HCT116 (cell line): ENCODE measurements at regions not wholly inside any gene's neighbourhood (a gene's known extent, or its start where the extent isn't known, plus 50 kb on each side); places are given as distances from the start of the nearest gene placed in this dataset.

ENCODE experiments used
- ATAC-seq: fragments of 200-7000 bp; cut with Tn5 transposase; 2 replicates; pipeline ENCODE4 v1.9.1; 2020; ENCODE audit warnings: mild to moderate bottlenecking, moderate library complexity
- BruUV-seq: library from RNA; stranded (reverse); fragments of 400-500 nt; replicated peaks from 2 replicates; lab custom pipeline; 2021; lab: Mats Ljungman, UMichigan
- CTCF ChIA-PET: fragments of 300-600 bp; sonication (Branson Sonifier 250); formaldehyde crosslinking; loops from one replicate; lab custom pipeline; 2021; ENCODE audit warnings: antibody characterized with exemption; lab: Charles Lee
- POLR2A ChIA-PET: fragments of 300-600, 350-600 bp; sonication (Branson Sonifier 250); formaldehyde crosslinking; loops from one replicate; lab custom pipeline; 2021; ENCODE audit warnings: antibody characterized with exemption; lab: Charles Lee
- RAD21 ChIA-PET, 2 experiments: fragments of 300-600 bp; sonication (Branson Sonifier 250); formaldehyde crosslinking; loops; one replicate each; lab custom pipeline; 2023; ENCODE audit warnings: low total read pairs in 2 of 2; ENCODE audit not compliant: uncharacterized antibody in 2 of 2, unreplicated experiment in 2 of 2, low non-redundant PET in 1 of 2; lab: Charles Lee
- DNase-seq: peaks from one replicate; pipeline ENCODE4 v3.0.0-alpha.2; 2010; ENCODE audit warnings: low read depth, low spot score
- H2AFZ ChIP-seq: fragments of 200-600 bp; shearing (Covaris generic), sonication (generic); 2 replicates; pipeline ENCODE4 v1.6.1; 2017; ENCODE audit warnings: low read depth, mixed run types, mixed read lengths, antibody characterized with exemption, low read length; ENCODE audit not compliant: poor library complexity, severe bottlenecking
- H3K27ac ChIP-seq: 2 replicates; pipeline ENCODE4 v1.5.1; 2012; ENCODE audit warnings: low read depth, low read length
- H3K27me3 ChIP-seq: fragments of 200-600 bp; sonication (generic); 2 replicates; pipeline ENCODE4 v1.6.1; 2016; ENCODE audit warnings: mixed run types, low read length, mixed read lengths; ENCODE audit not compliant: insufficient read depth
- H3K36me3 ChIP-seq, 2 experiments: fragments of 200-500 bp in 1 of 2; fragments of 200-600 bp in 1 of 2; sonication (Bioruptor generic) in 1 of 2; sonication (generic) in 1 of 2; 2 replicates each; pipeline versions ENCODE4 v1.5.1 to v1.6.1; 2014 to 2016; ENCODE audit warnings: low read length in 2 of 2, inconsistent platforms in 1 of 2, mixed read lengths in 1 of 2, mixed run types in 1 of 2; ENCODE audit not compliant: insufficient read depth in 2 of 2, control insufficient read depth in 1 of 2
- H3K4me1 ChIP-seq, 2 experiments: fragments of 200-600 bp in 1 of 2; sonication (generic) in 1 of 2; 2 replicates each; pipeline versions ENCODE4 v1.5.1 to v1.6.1; 2012 to 2017; ENCODE audit warnings: low read length in 2 of 2, inconsistent platforms in 1 of 2, mild to moderate bottlenecking in 1 of 2, mixed read lengths in 1 of 2, mixed run types in 1 of 2, moderate library complexity in 1 of 2; ENCODE audit not compliant: insufficient read depth in 2 of 2, control insufficient read depth in 1 of 2
- H3K4me2 ChIP-seq: fragments of 200-600 bp; sonication (generic); 2 replicates; pipeline ENCODE4 v1.6.1; 2017; ENCODE audit warnings: mixed run types, low read length, mixed read lengths
- H3K4me3 ChIP-seq, 2 experiments: fragments of 200-600 bp in 1 of 2; sonication (generic) in 1 of 2; replicated peaks in 1 of 2; 2 replicates each; pipeline ENCODE4 v1.5.1; 2011 to 2016; ENCODE audit warnings: low read length in 2 of 2, control low read depth in 1 of 2, low read depth in 1 of 2, mild to moderate bottlenecking in 1 of 2, mixed read lengths in 1 of 2, mixed run types in 1 of 2
- H3K79me2 ChIP-seq: fragments of 200-600 bp; sonication (generic); 2 replicates; pipeline ENCODE4 v1.6.1; 2017; ENCODE audit warnings: mild to moderate bottlenecking, mixed run types, low read length, moderate library complexity, mixed read lengths; ENCODE audit not compliant: insufficient read depth
- H3K9ac ChIP-seq: fragments of 200-600 bp; sonication (generic); 2 replicates; pipeline ENCODE4 v1.6.1; 2016; ENCODE audit warnings: low read length, mixed read lengths
- H3K9me2 ChIP-seq: fragments of 200-600 bp; sonication (generic), shearing (Covaris generic); 2 replicates; pipeline ENCODE4 v1.6.1; 2017; ENCODE audit warnings: mixed run types, mild to moderate bottlenecking, moderate library complexity; ENCODE audit not compliant: insufficient read depth
- H3K9me3 ChIP-seq, 2 experiments: fragments of 200-500 bp in 1 of 2; fragments of 200-600 bp in 1 of 2; sonication (Bioruptor generic) in 1 of 2; sonication (generic) in 1 of 2; 2 replicates each; pipeline ENCODE4 v1.6.1; 2014 to 2017; ENCODE audit warnings: low read length in 2 of 2, mixed read lengths in 2 of 2, inconsistent platforms in 1 of 2, low read depth in 1 of 2, mild to moderate bottlenecking in 1 of 2, mixed run types in 1 of 2, moderate library complexity in 1 of 2; ENCODE audit not compliant: control insufficient read depth in 1 of 2, insufficient read depth in 1 of 2
- H4K20me1 ChIP-seq: fragments of 200-600 bp; sonication (generic), shearing (Covaris generic); 2 replicates; pipeline ENCODE4 v1.6.1; 2017; ENCODE audit warnings: mixed run types, mild to moderate bottlenecking, moderate library complexity; ENCODE audit not compliant: insufficient read depth
- EGR1 ChIP-seq: IDR thresholded peaks from 2 replicates; pipeline ENCODE4 v1.6.1; 2012; ENCODE audit warnings: low read depth
- ELF1 ChIP-seq: IDR thresholded peaks from 2 replicates; pipeline ENCODE4 v1.6.1; 2012; ENCODE audit warnings: low read depth, borderline replicate concordance
- EZH2 ChIP-seq: fragments of 200-600 bp; sonication (generic); IDR thresholded peaks from 2 replicates; pipeline ENCODE4 v1.6.1; 2017; ENCODE audit warnings: antibody characterized with exemption, mixed run types
- EZH2phosphoT487 ChIP-seq: fragments of 200-600 bp; IDR thresholded peaks from 2 replicates; pipeline ENCODE4 v1.6.1; 2018; ENCODE audit warnings: antibody characterized with exemption, borderline replicate concordance
- FOSL1 ChIP-seq: IDR thresholded peaks from 2 replicates; pipeline ENCODE4 v1.6.1; 2012; ENCODE audit warnings: low read depth
- JUND ChIP-seq: IDR thresholded peaks from 2 replicates; pipeline ENCODE4 v1.6.1; 2012
- POLR2A ChIP-seq: IDR thresholded peaks from 2 replicates; pipeline ENCODE4 v1.7.0; 2011; ENCODE audit warnings: borderline replicate concordance; ENCODE audit not compliant: insufficient read depth, insufficient read length; ENCODE audit errors: extremely low read depth
- POLR2AphosphoS5 ChIP-seq: IDR thresholded peaks from 2 replicates; pipeline ENCODE4 v1.6.1; 2011; ENCODE audit warnings: mild to moderate bottlenecking, low read depth, low read length, moderate library complexity
- RAD21 ChIP-seq: IDR thresholded peaks from 2 replicates; pipeline ENCODE4 v1.6.1; 2012; ENCODE audit warnings: low read depth, mild to moderate bottlenecking
- SP1 ChIP-seq: IDR thresholded peaks from 2 replicates; pipeline ENCODE4 v1.6.1; 2012; ENCODE audit warnings: low read depth
- TCF7L2 ChIP-seq: IDR thresholded peaks from 2 replicates; pipeline ENCODE4 v1.7.0; 2011; ENCODE audit warnings: borderline replicate concordance, inconsistent platforms; ENCODE audit not compliant: insufficient read depth, insufficient read length; ENCODE audit errors: extremely low read depth
- YY1 ChIP-seq: IDR thresholded peaks from 2 replicates; pipeline ENCODE4 v1.6.1; 2011; ENCODE audit warnings: low read length, low read depth, moderate library complexity, mild to moderate bottlenecking; ENCODE audit not compliant: insufficient replicate concordance; ENCODE audit errors: extremely low read depth
- ZFX ChIP-seq: fragments of 450-650 bp; IDR thresholded peaks from 2 replicates; pipeline ENCODE4 v1.6.1; 2017
- intact Hi-C: fragments of 100-400 bp; cut with micrococcal nuclease; formaldehyde crosslinking; loops from 2 replicates; pipeline ENCODE4 v1.10.0; 2022
- TF ChIP-seq, protein P1 (sequence below): IDR thresholded peaks from 2 replicates; pipeline ENCODE4 v1.6.1; 2012
- TF ChIP-seq, protein P2 (sequence below): IDR thresholded peaks from 2 replicates; pipeline ENCODE4 v1.6.1; 2011; ENCODE audit warnings: mild to moderate bottlenecking, low read length, moderate library complexity; ENCODE audit not compliant: insufficient replicate concordance; ENCODE audit errors: extremely low read depth
- TF ChIP-seq, protein P3 (sequence below): IDR thresholded peaks from 2 replicates; pipeline ENCODE4 v1.6.1; 2012
- TF ChIP-seq, protein P4 (sequence below): IDR thresholded peaks from 2 replicates; pipeline ENCODE4 v1.6.1; 2012; ENCODE audit warnings: low read depth

DNA sequence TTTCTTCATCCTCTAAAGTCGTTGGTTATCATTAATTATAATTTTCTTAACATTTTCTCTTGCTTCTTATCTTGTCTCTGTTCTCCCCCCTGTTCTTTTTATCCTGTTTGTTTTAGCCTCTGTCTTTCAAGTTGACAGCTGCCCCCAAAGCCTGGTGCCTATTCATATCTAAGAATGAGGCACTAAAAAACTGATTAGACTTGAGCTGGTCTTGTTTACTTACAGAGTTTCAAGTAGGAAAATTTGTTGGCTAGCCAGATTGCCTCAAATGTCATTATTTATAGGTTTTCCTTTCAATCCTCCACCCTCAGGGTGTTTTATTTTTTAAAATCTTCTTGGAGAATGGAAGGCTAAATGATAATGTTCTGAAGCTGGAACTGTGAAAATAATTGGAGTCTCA is 236.0 kb downstream of the UTP18 start:
- no peaks in the 10 kb centered on the region for H3K9me2 ChIP-seq
- H2AFZ ChIP-seq, result no peak overlapping the region
- H3K4me1 ChIP-seq, result no peaks in the 10 kb centered on the region
- POLR2A ChIA-PET, result no interaction called here
- H3K36me3 ChIP-seq, result no peaks in the 10 kb centered on the region
- H3K27me3 ChIP-seq, result peaks cover 26% of the 10 kb centered on the region
- no peak overlapping the region for H3K27ac ChIP-seq
- no peak overlapping the region for H3K4me2 ChIP-seq
- no peak for DNase-seq
- no peaks in the 10 kb centered on the region for H4K20me1 ChIP-seq
- CTCF ChIA-PET, result interaction anchor here (3.1 kb wide), 1 partner anchor 9 kb away, joined by 24 read pairs; no protein-coding TSS in a partner anchor
- RAD21 ChIA-PET, result no interaction called here
- H3K79me2 ChIP-seq, result no peaks in the 10 kb centered on the region
- no peaks in the 10 kb centered on the region for H3K9me3 ChIP-seq
- no peak for ATAC-seq
- no peak for TF ChIP-seq ZFX
- no peak for TF ChIP-seq EGR1
- TF ChIP-seq TCF7L2, result no peak
- TF ChIP-seq POLR2A, result no peak
- no peak for TF ChIP-seq EZH2
- no peak for TF ChIP-seq FOSL1
- TF ChIP-seq, protein P1, sequence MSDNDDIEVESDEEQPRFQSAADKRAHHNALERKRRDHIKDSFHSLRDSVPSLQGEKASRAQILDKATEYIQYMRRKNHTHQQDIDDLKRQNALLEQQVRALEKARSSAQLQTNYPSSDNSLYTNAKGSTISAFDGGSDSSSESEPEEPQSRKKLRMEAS, result no peak
- no peak for TF ChIP-seq YY1
- no peak for TF ChIP-seq ELF1
- TF ChIP-seq JUND, result no peak
- no peak for TF ChIP-seq RAD21
- TF ChIP-seq, protein P2, sequence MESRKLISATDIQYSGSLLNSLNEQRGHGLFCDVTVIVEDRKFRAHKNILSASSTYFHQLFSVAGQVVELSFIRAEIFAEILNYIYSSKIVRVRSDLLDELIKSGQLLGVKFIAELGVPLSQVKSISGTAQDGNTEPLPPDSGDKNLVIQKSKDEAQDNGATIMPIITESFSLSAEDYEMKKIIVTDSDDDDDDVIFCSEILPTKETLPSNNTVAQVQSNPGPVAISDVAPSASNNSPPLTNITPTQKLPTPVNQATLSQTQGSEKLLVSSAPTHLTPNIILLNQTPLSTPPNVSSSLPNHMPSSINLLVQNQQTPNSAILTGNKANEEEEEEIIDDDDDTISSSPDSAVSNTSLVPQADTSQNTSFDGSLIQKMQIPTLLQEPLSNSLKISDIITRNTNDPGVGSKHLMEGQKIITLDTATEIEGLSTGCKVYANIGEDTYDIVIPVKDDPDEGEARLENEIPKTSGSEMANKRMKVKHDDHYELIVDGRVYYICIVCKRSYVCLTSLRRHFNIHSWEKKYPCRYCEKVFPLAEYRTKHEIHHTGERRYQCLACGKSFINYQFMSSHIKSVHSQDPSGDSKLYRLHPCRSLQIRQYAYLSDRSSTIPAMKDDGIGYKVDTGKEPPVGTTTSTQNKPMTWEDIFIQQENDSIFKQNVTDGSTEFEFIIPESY, result no peak
- TF ChIP-seq, protein P3, sequence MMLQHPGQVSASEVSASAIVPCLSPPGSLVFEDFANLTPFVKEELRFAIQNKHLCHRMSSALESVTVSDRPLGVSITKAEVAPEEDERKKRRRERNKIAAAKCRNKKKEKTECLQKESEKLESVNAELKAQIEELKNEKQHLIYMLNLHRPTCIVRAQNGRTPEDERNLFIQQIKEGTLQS, result no peak
- TF ChIP-seq EZH2phosphoT487, result no peak
- TF ChIP-seq, protein P4, sequence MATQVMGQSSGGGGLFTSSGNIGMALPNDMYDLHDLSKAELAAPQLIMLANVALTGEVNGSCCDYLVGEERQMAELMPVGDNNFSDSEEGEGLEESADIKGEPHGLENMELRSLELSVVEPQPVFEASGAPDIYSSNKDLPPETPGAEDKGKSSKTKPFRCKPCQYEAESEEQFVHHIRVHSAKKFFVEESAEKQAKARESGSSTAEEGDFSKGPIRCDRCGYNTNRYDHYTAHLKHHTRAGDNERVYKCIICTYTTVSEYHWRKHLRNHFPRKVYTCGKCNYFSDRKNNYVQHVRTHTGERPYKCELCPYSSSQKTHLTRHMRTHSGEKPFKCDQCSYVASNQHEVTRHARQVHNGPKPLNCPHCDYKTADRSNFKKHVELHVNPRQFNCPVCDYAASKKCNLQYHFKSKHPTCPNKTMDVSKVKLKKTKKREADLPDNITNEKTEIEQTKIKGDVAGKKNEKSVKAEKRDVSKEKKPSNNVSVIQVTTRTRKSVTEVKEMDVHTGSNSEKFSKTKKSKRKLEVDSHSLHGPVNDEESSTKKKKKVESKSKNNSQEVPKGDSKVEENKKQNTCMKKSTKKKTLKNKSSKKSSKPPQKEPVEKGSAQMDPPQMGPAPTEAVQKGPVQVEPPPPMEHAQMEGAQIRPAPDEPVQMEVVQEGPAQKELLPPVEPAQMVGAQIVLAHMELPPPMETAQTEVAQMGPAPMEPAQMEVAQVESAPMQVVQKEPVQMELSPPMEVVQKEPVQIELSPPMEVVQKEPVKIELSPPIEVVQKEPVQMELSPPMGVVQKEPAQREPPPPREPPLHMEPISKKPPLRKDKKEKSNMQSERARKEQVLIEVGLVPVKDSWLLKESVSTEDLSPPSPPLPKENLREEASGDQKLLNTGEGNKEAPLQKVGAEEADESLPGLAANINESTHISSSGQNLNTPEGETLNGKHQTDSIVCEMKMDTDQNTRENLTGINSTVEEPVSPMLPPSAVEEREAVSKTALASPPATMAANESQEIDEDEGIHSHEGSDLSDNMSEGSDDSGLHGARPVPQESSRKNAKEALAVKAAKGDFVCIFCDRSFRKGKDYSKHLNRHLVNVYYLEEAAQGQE, result no peak
- TF ChIP-seq SP1, result no peak
- no peak for TF ChIP-seq POLR2AphosphoS5
- TF ChIP-seq, all 23 proteins: peak for 0
- no TSS peak for BruUV-seq
- intact Hi-C loops, result no loop called here
- Histone ChIP-seq H3K4me3 (no peak overlapping the region), H3K9ac (no peak overlapping the region)
